Right lobe of liver (tissue), 4 donors: ENCODE measurements at regions not wholly inside any gene's neighbourhood (a gene's known extent, or its start where the extent isn't known, plus 50 kb on each side); places are given as distances from the start of the nearest gene placed in this dataset.

Experiments
- CTCF ChIP-seq, 4 donors: fragments of 200-600 bp in 3 of 4; fragments of 450-650 bp in 1 of 4; IDR thresholded peaks; one replicate each; pipeline versions ENCODE4 v1.5.1 to v1.8.0; 2016 to 2022; ENCODE audit warnings: antibody characterized with exemption in 4 of 4, mild to moderate bottlenecking in 2 of 4
- POLR2A ChIP-seq: fragments of 450-650 bp; IDR thresholded peaks from one replicate; pipeline ENCODE4 v1.6.1; 2017; ENCODE audit warnings: antibody characterized with exemption, mild to moderate bottlenecking
- donor health status: DM: no; HTN: no; CAD: no.
- donor health status: DM: no; HTN: no; CAD: no.
- donor health status: DM: no; HTN: yes; CAD: no.

DNA sequence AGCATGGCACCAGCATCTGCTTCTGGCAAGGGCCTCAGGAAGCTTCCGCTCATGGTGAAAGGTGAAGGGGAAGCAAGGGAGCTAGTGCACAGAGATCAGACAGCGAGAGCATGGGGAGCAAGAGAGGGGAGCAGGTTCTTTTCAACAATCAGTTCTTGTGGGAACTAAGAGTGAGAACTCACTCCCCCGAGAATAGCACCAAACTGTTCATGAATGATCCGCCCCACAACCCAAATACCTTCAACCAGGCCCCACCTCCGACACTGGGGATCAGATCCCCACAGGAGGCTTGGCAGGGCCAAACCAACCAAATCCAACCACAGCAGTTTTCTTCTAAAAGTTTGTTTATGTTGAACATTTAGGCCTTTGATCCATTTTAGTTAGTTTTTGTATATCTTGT is 69.7 kb upstream of the BHLHE23 start:
- TF ChIP-seq CTCF (IDR thresholded peaks at IDR 0.05) (no peak), POLR2A (no peak)
